ENCODE measurements at regions not wholly inside any gene's neighbourhood (a gene's known extent, or its start where the extent isn't known, plus 50 kb on each side); places are given as distances from the start of the nearest gene placed in this dataset.

DNA sequence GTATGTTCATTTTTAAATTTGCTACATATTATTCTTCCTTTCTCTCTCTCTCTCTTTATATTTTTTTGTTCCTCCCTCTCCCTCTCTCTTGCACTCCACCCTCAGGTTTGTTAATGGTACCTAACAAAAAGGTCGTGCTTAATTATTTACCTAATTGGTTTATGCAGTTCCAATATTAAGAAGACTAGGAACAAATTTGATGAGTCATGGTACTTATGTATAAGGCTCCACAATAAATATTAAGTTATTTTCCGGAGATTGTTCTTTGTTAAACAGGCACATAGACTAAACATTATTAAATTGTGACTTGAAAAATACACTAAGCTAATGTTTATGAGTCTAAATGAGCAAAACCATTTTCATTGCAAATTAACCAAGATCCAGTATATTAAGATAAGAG is 1200.8 kb upstream of the ALCAM start:
- TF ChIP-seq, protein P1, sequence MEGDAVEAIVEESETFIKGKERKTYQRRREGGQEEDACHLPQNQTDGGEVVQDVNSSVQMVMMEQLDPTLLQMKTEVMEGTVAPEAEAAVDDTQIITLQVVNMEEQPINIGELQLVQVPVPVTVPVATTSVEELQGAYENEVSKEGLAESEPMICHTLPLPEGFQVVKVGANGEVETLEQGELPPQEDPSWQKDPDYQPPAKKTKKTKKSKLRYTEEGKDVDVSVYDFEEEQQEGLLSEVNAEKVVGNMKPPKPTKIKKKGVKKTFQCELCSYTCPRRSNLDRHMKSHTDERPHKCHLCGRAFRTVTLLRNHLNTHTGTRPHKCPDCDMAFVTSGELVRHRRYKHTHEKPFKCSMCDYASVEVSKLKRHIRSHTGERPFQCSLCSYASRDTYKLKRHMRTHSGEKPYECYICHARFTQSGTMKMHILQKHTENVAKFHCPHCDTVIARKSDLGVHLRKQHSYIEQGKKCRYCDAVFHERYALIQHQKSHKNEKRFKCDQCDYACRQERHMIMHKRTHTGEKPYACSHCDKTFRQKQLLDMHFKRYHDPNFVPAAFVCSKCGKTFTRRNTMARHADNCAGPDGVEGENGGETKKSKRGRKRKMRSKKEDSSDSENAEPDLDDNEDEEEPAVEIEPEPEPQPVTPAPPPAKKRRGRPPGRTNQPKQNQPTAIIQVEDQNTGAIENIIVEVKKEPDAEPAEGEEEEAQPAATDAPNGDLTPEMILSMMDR (IDR thresholded peaks at IDR 0.05): no peak
- no peak for TF ChIP-seq POLR2A (IDR thresholded peaks at IDR 0.05)
